Nephron progenitor cell (in vitro differentiated cells): ENCODE measurements at regions not wholly inside any gene's neighbourhood (a gene's known extent, or its start where the extent isn't known, plus 50 kb on each side); places are given as distances from the start of the nearest gene placed in this dataset.

Experiments used
- DNase-seq: peaks from one replicate; pipeline ENCODE4 v3.0.0; 2021
- H3K27ac Mint-ChIP-seq: 2 replicates; pipeline ENCODE4 v1.8.0; 2021; ENCODE audit warnings: mild to moderate bottlenecking, moderate library complexity, mixed read lengths
- H3K27me3 Mint-ChIP-seq: 2 replicates; pipeline ENCODE4 v1.8.0; 2021; ENCODE audit warnings: mild to moderate bottlenecking, low read depth, mixed read lengths; ENCODE audit not compliant: poor library complexity
- H3K36me3 Mint-ChIP-seq: 2 replicates; pipeline ENCODE4 v1.8.0; 2021; ENCODE audit warnings: low read depth, mixed read lengths
- H3K4me1 Mint-ChIP-seq: 2 replicates; pipeline ENCODE4 v1.8.0; 2021; ENCODE audit warnings: mixed read lengths
- H3K4me3 Mint-ChIP-seq: 2 replicates; pipeline ENCODE4 v1.8.0; 2021; ENCODE audit warnings: mild to moderate bottlenecking, moderate library complexity, mixed read lengths
- H3K9me3 Mint-ChIP-seq: 2 replicates; pipeline ENCODE4 v1.8.0; 2021; ENCODE audit warnings: mild to moderate bottlenecking, moderate library complexity, mixed read lengths
- CTCF ChIP-seq: fragments of 200-600 bp; sonication (generic); IDR thresholded peaks from 2 replicates; pipeline ENCODE4 v1.5.0; 2021; ENCODE audit warnings: antibody characterized with exemption

DNA sequence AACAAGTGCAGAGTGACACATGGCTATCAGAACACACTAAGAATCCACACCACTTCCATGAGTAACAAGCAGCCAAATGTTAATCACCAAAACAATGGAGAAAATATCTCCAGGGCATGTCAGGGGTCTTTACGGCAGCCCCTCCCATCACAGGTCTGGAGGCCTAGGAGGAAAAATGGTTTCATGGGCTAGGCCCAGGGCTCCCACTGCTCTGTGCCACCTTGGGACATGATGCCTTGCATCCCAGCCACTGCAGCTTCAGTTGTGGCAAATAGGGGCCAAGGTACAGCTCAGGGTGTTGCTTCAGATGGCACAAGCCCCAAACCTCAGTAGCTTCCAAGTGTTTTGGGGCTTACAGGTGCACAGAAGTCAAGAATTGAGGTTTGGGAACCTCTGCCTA lies 66.6 kb downstream of the NEURL3 start:
- no peak for DNase-seq
- peaks cover 58% of the 10 kb centered on the region for H3K9me3 Mint-ChIP-seq
- peaks cover 10% of the 10 kb centered on the region for H3K4me1 Mint-ChIP-seq
- H3K36me3 Mint-ChIP-seq = peaks cover 13% of the 10 kb centered on the region
- no peaks in the 10 kb centered on the region for H3K27me3 Mint-ChIP-seq
- no peak overlapping the region for H3K4me3 Mint-ChIP-seq
- no peak overlapping the region for H3K27ac Mint-ChIP-seq
- no peak for TF ChIP-seq CTCF

DNA sequence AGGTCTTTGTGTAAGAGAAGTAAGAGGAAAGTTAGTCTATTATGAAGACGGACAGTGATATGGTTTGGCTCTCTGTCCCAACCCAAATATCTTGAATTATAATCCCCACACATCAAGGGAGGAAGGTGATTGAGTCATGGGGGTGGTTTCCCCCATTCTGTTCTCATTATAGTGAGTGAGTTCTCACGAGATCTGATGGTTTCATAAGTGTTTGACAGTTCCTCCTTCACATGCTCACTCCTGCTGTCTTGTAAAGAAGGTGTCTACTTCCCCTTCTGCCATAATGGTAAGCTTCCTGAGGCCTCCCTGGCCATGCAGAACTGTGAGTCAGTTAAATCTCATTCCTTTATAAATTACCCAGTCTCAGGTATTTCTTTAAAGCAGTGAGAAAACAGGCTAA lies 67.6 kb downstream of the NEURL3 start:
- Mint-ChIP-seq H3K27me3 (no peaks in the 10 kb centered on the region), H3K9me3 (peaks cover 51% of the 10 kb centered on the region), H3K4me1 (peaks cover 10% of the 10 kb centered on the region), H3K4me3 (no peak overlapping the region), H3K36me3 (peaks cover 13% of the 10 kb centered on the region), H3K27ac (no peak overlapping the region)
- TF ChIP-seq CTCF = no peak
- no peak for DNase-seq

DNA sequence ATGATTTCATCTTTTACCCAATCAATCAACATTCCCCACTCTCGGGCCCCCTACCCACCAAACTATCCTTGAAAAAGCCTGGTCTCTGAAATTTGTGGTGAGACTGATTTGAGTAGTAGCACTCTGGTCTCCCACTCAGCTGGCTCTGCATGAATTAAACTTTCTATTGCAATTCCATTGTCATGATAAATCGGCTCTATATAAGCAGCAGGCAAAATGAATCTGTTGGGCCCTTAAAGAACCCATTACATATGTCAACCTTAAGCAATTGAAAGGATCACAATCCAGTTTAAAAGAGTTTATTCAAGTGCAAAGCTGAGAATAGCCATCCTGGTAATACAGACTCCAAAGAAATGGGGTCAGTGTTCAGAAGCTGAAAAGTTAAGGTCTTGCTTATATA lies 68.2 kb downstream of the NEURL3 start:
- Mint-ChIP-seq H3K27me3 (no peaks in the 10 kb centered on the region), H3K4me1 (peaks cover 10% of the 10 kb centered on the region), H3K4me3 (no peak overlapping the region), H3K36me3 (peaks cover 13% of the 10 kb centered on the region), H3K27ac (no peak overlapping the region), H3K9me3 (peaks cover 46% of the 10 kb centered on the region)
- TF ChIP-seq CTCF = no peak
- DNase-seq = no peak

DNA sequence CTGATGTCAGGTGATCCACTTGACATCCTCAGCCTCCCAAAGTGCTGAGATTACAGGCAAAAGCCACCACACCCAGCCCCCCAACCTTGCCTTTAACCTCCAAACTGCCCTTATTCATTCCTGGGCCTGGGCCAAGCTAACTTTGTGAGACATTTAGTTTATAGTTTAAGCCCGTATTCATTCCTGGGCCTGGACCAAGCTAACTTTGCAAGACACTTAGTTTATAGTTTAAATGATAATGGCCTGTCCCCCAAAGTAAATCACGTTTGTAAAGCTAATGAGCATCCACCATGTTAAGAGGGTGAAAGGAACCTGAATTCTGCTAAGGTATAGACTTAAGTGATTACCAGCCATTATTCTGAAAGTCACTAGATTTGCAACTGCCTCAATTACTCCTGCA lies 68.7 kb downstream of the NEURL3 start:
- Mint-ChIP-seq H3K4me1 (peaks cover 10% of the 10 kb centered on the region), H3K36me3 (peaks cover 13% of the 10 kb centered on the region), H3K9me3 (peaks cover 40% of the 10 kb centered on the region), H3K4me3 (no peak overlapping the region), H3K27ac (no peak overlapping the region), H3K27me3 (no peaks in the 10 kb centered on the region)
- TF ChIP-seq CTCF = no peak
- DNase-seq = no peak

DNA sequence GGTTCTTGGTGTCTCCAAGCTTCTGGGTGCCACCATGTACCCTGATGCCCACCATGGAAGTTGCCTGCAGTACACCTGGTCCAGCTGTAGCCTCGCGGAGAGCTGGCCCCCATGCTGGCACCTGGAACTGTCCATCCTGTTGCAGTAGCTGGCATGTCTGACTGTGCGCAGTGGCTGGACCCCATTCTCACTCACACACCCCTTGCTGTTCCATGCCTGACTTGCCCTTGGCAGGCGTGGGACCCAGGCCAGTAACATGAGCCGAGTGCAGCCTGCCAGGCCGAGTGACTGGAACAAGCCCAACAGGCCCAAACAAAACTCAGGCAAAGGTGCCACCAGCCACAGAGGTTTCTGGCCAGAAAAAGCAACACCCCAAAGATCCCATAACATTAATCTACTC lies 73.8 kb downstream of the NEURL3 start:
- peaks cover 3% of the 10 kb centered on the region for H3K27me3 Mint-ChIP-seq
- no peak overlapping the region for H3K4me3 Mint-ChIP-seq
- no peak for TF ChIP-seq CTCF
- peaks cover 11% of the 10 kb centered on the region for H3K4me1 Mint-ChIP-seq
- no peak for DNase-seq
- H3K9me3 Mint-ChIP-seq = peaks cover 33% of the 10 kb centered on the region
- no peak overlapping the region for H3K27ac Mint-ChIP-seq
- no peaks in the 10 kb centered on the region for H3K36me3 Mint-ChIP-seq

GRCh38 chr2:96430394-96430988 lies 74.7 kb downstream of the NEURL3 start:
- no peak for DNase-seq
- Mint-ChIP-seq H3K9me3 (peaks cover 38% of the 10 kb centered on the region), H3K36me3 (no peaks in the 10 kb centered on the region), H3K27ac (no peak overlapping the region), H3K27me3 (peaks cover 4% of the 10 kb centered on the region), H3K4me1 (peaks cover 11% of the 10 kb centered on the region), H3K4me3 (no peak overlapping the region)
- TF ChIP-seq CTCF = no peak
